Adrenal gland (tissue), 5 donors: ENCODE measurements at regions not wholly inside any gene's neighbourhood (a gene's known extent, or its start where the extent isn't known, plus 50 kb on each side); places are given as distances from the start of the nearest gene placed in this dataset.

Experiments
- POLR2A ChIP-seq, 2 donors: fragments of 450-650 bp; IDR thresholded peaks; one replicate each; pipeline ENCODE4 v1.6.1; 2017; ENCODE audit warnings: antibody characterized with exemption in 2 of 2, mild to moderate bottlenecking in 2 of 2, moderate library complexity in 1 of 2
- TF ChIP-seq, protein P1 (sequence below), 6 experiments: fragments of 450-650 bp in 4 of 6; fragments of 200-600 bp in 2 of 6; sonication (generic) in 1 of 6; IDR thresholded peaks; 1 replicate in 5 of 6; 2 replicates in 1 of 6; pipeline versions ENCODE4 v1.5.1 to v1.8.0; 2016 to 2021; ENCODE audit warnings: antibody characterized with exemption in 6 of 6, mild to moderate bottlenecking in 2 of 6, moderate library complexity in 1 of 6
- donor health status: DM: no; HTN: no; CAD: no.

DNA sequence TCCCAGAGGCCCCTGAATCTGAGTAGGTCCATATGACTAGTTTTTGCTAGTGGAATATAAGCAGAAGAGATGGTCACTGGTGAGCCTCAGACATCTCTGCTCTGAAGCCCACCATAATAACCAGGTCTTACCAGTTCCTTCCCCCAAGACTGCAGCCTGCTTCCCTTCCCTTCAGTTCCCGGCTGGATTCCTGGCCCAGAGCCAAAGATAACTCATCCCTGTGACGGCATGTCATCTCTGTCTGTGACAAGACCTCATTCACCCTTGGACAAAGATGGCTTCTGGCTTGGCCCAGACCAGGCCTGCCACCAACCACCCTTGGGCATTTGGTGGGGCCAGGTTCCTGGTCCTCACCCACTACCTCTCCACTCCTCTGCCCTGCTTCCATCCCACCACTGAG is 145.5 kb upstream of the TOP1 start:
- TF ChIP-seq, protein P1, sequence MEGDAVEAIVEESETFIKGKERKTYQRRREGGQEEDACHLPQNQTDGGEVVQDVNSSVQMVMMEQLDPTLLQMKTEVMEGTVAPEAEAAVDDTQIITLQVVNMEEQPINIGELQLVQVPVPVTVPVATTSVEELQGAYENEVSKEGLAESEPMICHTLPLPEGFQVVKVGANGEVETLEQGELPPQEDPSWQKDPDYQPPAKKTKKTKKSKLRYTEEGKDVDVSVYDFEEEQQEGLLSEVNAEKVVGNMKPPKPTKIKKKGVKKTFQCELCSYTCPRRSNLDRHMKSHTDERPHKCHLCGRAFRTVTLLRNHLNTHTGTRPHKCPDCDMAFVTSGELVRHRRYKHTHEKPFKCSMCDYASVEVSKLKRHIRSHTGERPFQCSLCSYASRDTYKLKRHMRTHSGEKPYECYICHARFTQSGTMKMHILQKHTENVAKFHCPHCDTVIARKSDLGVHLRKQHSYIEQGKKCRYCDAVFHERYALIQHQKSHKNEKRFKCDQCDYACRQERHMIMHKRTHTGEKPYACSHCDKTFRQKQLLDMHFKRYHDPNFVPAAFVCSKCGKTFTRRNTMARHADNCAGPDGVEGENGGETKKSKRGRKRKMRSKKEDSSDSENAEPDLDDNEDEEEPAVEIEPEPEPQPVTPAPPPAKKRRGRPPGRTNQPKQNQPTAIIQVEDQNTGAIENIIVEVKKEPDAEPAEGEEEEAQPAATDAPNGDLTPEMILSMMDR (IDR thresholded peaks at IDR 0.05) = no peak
- no peak for TF ChIP-seq POLR2A (IDR thresholded peaks at IDR 0.05)
